Mesenchymal stem cell (in vitro differentiated cells and primary cell): ENCODE measurements at regions not wholly inside any gene's neighbourhood (a gene's known extent, or its start where the extent isn't known, plus 50 kb on each side); places are given as distances from the start of the nearest gene placed in this dataset.
A peak's percentile ranks its signal among the peaks of the same experiment; 100 is the strongest.

Experiments used
- DNase-seq: peaks from one replicate; pipeline ENCODE4 v3.0.0-alpha.2; 2013
- H2AFZ ChIP-seq: one replicate; pipeline ENCODE4 v1.6.1; 2013; ENCODE audit warnings: low read depth, mild to moderate bottlenecking, control low read depth, inconsistent platforms, low read length, moderate library complexity
- H2AK5ac ChIP-seq: 2 replicates; pipeline ENCODE4 v1.6.1; 2013; ENCODE audit warnings: low read length, moderate library complexity, mild to moderate bottlenecking, inconsistent platforms; ENCODE audit not compliant: severe bottlenecking
- H2BK120ac ChIP-seq: one replicate; pipeline ENCODE4 v1.6.1; 2013; ENCODE audit warnings: low read depth, mild to moderate bottlenecking, inconsistent platforms, low read length, moderate library complexity
- H2BK12ac ChIP-seq, 2 experiments: one replicate each; pipeline ENCODE4 v1.6.1; 2013; ENCODE audit warnings: inconsistent platforms in 2 of 2, low read length in 2 of 2, mild to moderate bottlenecking in 2 of 2, moderate library complexity in 2 of 2, control low read depth in 1 of 2
- H2BK15ac ChIP-seq: one replicate; pipeline ENCODE4 v1.6.1; 2013; ENCODE audit warnings: mild to moderate bottlenecking, low read depth, inconsistent platforms; ENCODE audit not compliant: poor library complexity, severe bottlenecking
- H2BK5ac ChIP-seq: 2 replicates; pipeline ENCODE4 v1.6.1; 2013; ENCODE audit warnings: low read depth, mild to moderate bottlenecking, low read length, control low read depth, inconsistent platforms; ENCODE audit not compliant: poor library complexity, severe bottlenecking
- H3K14ac ChIP-seq, 2 experiments: one replicate each; pipeline ENCODE4 v1.6.1; 2013; ENCODE audit warnings: inconsistent platforms in 2 of 2, low read length in 2 of 2, control low read depth in 1 of 2, mild to moderate bottlenecking in 1 of 2, moderate library complexity in 1 of 2
- H3K18ac ChIP-seq, 2 experiments: one replicate each; pipeline ENCODE4 v1.6.1; 2013; ENCODE audit warnings: inconsistent platforms in 2 of 2, low read length in 2 of 2, control low read depth in 1 of 2, low read depth in 1 of 2, mild to moderate bottlenecking in 1 of 2
- H3K23ac ChIP-seq, 2 experiments: one replicate each; pipeline ENCODE4 v1.6.1; 2013; ENCODE audit warnings: inconsistent platforms in 2 of 2, low read length in 2 of 2, mild to moderate bottlenecking in 2 of 2, moderate library complexity in 2 of 2, control low read depth in 1 of 2
- H3K27ac ChIP-seq: 2 replicates; pipeline ENCODE4 v1.5.1; 2013; ENCODE audit warnings: mild to moderate bottlenecking, moderate library complexity, low read length, control low read depth, inconsistent platforms; ENCODE audit not compliant: poor library complexity, severe bottlenecking
- H3K27me3 ChIP-seq, 2 experiments: 2 replicates each; pipeline versions ENCODE4 v1.6.1 to v1.7.0; 2013; ENCODE audit warnings: low read length in 2 of 2, mild to moderate bottlenecking in 2 of 2, moderate library complexity in 2 of 2, control low read depth in 1 of 2, inconsistent platforms in 1 of 2; ENCODE audit not compliant: control insufficient read depth in 1 of 2, insufficient read depth in 1 of 2
- H3K36me3 ChIP-seq, 2 experiments: 2 replicates each; pipeline versions ENCODE4 v1.6.1 to v1.7.0; 2013; ENCODE audit warnings: low read length in 2 of 2, control low read depth in 1 of 2, inconsistent platforms in 1 of 2, low read depth in 1 of 2, mild to moderate bottlenecking in 1 of 2; ENCODE audit not compliant: insufficient read depth in 2 of 2, control insufficient read depth in 1 of 2
- H3K4ac ChIP-seq, 2 experiments: one replicate each; pipeline ENCODE4 v1.6.1; 2013; ENCODE audit warnings: inconsistent platforms in 2 of 2, low read length in 2 of 2, mild to moderate bottlenecking in 2 of 2, moderate library complexity in 2 of 2, control low read depth in 1 of 2, low read depth in 1 of 2
- H3K4me1 ChIP-seq: 2 replicates; pipeline ENCODE4 v1.6.1; 2013; ENCODE audit warnings: low read depth, low read length, control low read depth; ENCODE audit not compliant: control insufficient read depth, insufficient read depth
- H3K4me2 ChIP-seq: 2 replicates; pipeline ENCODE4 v1.6.1; 2013; ENCODE audit warnings: low read length, mild to moderate bottlenecking, inconsistent platforms; ENCODE audit not compliant: poor library complexity, severe bottlenecking
- H3K4me3 ChIP-seq, 2 experiments: 2 replicates each; pipeline versions ENCODE4 v1.5.1 to v1.7.0; 2013; ENCODE audit warnings: low read length in 2 of 2, mild to moderate bottlenecking in 2 of 2, control low read depth in 1 of 2, low read depth in 1 of 2; ENCODE audit not compliant: insufficient read depth in 1 of 2
- H3K79me1 ChIP-seq: replicated peaks from 2 replicates; pipeline ENCODE4 v1.6.1; 2013; ENCODE audit warnings: mild to moderate bottlenecking, control low read depth, low read length, inconsistent platforms; ENCODE audit not compliant: poor library complexity, severe bottlenecking
- H3K9ac ChIP-seq: 2 replicates; pipeline ENCODE4 v1.7.0; 2013; ENCODE audit warnings: mild to moderate bottlenecking, low read length, moderate library complexity
- H3K9me3 ChIP-seq: 2 replicates; pipeline ENCODE4 v1.7.0; 2013; ENCODE audit warnings: mild to moderate bottlenecking, low read length; ENCODE audit not compliant: control insufficient read depth
- H4K8ac ChIP-seq: one replicate; pipeline ENCODE4 v1.6.1; 2013; ENCODE audit warnings: inconsistent platforms, mild to moderate bottlenecking, low read length, moderate library complexity
- H4K91ac ChIP-seq: one replicate; pipeline ENCODE4 v1.6.1; 2013; ENCODE audit warnings: mild to moderate bottlenecking, low read length, inconsistent platforms
- WGBS: methylation state at CpG from one replicate; pipeline ENCODE4 v1.1.7; 2013; ENCODE audit warnings: mixed read lengths; 5-methylcytosine and 5-hydroxymethylcytosine counted together

DNA sequence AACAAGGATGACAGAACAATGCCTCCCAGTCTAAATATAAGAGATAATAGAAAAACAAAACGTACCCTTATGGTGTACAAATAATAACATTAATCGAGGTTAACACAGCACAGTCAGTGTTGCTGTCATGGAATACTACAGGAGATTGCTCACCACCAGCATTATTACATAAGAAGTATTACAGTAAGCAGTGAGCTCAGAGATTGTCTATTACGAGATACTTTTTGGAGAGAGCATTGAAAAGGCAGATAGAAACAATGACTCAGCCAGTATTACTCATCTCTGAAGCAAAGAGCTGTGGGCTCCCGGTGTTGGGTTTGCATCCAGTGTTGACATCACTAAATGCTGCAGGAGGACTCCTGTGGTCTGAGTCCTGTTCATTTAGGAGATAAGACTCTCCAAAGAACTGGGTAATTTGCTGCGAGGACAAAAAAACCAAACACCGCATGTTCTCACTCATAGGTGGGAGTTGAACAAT is 191.9 kb upstream of the SEMA6A start:
- WGBS: 32% methylated on average over 5 of the region's 6 CpGs

GRCh38 chr5:116765441-116765840 is 190.8 kb upstream of the SEMA6A start:
- H2BK120ac ChIP-seq: no peak overlapping the region
- peak overlapping the region; percentile 70 for H3K9ac ChIP-seq

More for the DNA sequence above, 191.9 kb upstream of the SEMA6A start:
- Histone ChIP-seq H3K14ac (peak overlapping the region in 1 of 2 experiments; percentile 47), H2BK12ac (no peak overlapping the region), H3K4me3 (no peak overlapping the region), H4K8ac (no peak overlapping the region), H3K4me2 (no peak overlapping the region), H2AFZ (no peak overlapping the region), H3K79me1 (no peaks in the 10 kb centered on the region), H3K23ac (no peak overlapping the region), H3K9me3 (no peaks in the 10 kb centered on the region), H3K27ac (no peak overlapping the region), H3K4me1 (peaks cover 3% of the 10 kb centered on the region), H2AK5ac (no peak overlapping the region), H4K91ac (no peak overlapping the region), H3K4ac (no peak overlapping the region), H2BK120ac (no peak overlapping the region), H3K9ac (peak overlapping the region; percentile 70), H3K18ac (no peak overlapping the region), H2BK15ac (no peak overlapping the region), H3K36me3 (no peaks in the 10 kb centered on the region), H2BK5ac (no peak overlapping the region), H3K27me3 (no peaks in the 10 kb centered on the region)
- DNase-seq: peak; percentile 98

DNA sequence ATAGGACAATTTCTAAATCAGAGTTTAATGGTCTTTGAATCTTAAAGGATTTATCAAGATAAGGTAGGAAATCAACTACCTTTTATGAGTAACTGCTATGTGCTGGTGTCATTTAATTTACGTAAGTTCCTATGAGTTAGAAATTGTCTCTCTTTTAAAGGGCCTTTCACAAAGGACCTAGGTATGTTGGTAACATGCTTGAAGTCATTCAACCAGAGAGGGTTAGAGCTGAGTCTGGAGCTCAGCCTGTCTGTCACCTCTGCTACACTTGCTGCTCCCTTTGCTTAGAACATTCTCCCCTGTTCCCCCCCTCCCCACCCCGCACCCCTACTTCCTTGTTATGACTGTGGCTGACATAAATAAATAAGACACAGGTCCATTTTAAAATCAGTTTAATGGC is 190.3 kb upstream of the SEMA6A start:
- Histone ChIP-seq H3K4ac (no peak overlapping the region), H2AK5ac (no peak overlapping the region), H3K4me3 (no peak overlapping the region), H2BK15ac (no peak overlapping the region), H3K9me3 (no peaks in the 10 kb centered on the region), H3K27ac (no peak overlapping the region), H2BK120ac (no peak overlapping the region), H3K27me3 (no peaks in the 10 kb centered on the region), H3K4me2 (no peak overlapping the region), H3K36me3 (no peaks in the 10 kb centered on the region), H3K79me1 (no peaks in the 10 kb centered on the region), H2AFZ (no peak overlapping the region), H4K8ac (no peak overlapping the region), H2BK5ac (no peak overlapping the region), H2BK12ac (no peak overlapping the region), H3K14ac (no peak overlapping the region), H3K4me1 (peaks cover 3% of the 10 kb centered on the region), H4K91ac (no peak overlapping the region), H3K23ac (no peak overlapping the region), H3K9ac (no peak overlapping the region), H3K18ac (no peak overlapping the region)
- no peak for DNase-seq
- 100% methylated on average over 1 of the region's 2 CpGs for WGBS

More at GRCh38 chr5:116765441-116765840, 190.8 kb upstream of the SEMA6A start:
- Histone ChIP-seq H2BK15ac (no peak overlapping the region), H3K18ac (no peak overlapping the region), H3K4me3 (no peak overlapping the region), H2AFZ (no peak overlapping the region), H3K4me2 (no peak overlapping the region), H3K27me3 (no peaks in the 10 kb centered on the region), H3K36me3 (no peaks in the 10 kb centered on the region), H4K91ac (no peak overlapping the region), H2BK12ac (no peak overlapping the region), H3K4ac (no peak overlapping the region), H4K8ac (no peak overlapping the region), H2AK5ac (no peak overlapping the region), H3K4me1 (peaks cover 3% of the 10 kb centered on the region), H3K9me3 (no peaks in the 10 kb centered on the region), H2BK5ac (no peak overlapping the region), H3K79me1 (no peaks in the 10 kb centered on the region), H3K27ac (no peak overlapping the region), H3K23ac (no peak overlapping the region), H3K14ac (no peak overlapping the region)
- peak; percentile 86 for DNase-seq
- no CpG with 5 or more reads among the region's 1 CpG for WGBS

DNA sequence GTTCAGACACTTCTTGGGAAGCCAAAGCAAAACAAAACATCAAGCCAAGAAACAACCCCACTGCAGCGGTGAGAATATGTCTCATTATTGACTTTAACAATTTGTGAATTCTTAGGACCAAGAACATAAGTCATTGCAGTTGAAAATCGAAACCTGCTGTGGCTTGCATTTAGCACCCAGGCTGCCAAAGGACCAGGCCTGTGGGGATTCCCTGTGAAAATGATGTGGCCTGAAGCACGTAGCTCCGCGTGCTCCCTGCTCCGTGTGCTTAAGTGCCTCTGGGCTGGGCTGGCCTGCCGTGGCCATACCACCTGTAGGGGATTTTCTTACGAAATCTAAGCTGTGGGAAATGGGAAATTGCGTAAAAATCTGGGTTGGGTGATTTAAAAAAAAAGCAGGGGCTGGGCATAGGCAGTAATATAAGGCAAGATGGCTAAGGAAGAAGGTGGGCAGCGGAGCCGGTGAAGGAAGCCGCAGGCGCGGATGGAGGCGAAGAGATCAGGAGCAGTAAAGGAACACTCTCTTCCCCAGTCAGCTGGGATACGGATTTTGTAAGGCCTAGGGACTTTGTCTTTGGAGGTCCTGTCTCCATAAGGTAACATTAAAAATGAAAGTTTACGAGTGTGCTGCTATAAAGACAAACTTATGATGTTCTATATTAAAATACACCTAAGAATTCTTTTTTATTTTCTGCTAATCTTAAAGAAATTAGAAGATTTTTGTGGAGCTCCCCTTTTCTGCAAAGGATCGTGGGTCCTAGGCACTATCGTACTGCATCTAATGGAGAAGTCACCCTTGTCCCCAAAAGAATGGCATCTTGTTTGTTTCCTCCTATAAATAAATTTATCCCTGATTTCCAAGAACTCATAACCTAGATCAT is 189.6 kb upstream of the SEMA6A start:
- Histone ChIP-seq H2BK15ac (no peak overlapping the region), H2BK12ac (no peak overlapping the region), H2AK5ac (no peak overlapping the region), H3K9ac (no peak overlapping the region), H3K23ac (no peak overlapping the region), H4K91ac (no peak overlapping the region), H3K14ac (no peak overlapping the region), H3K4ac (peak overlapping the region in 1 of 2 experiments; percentile 30), H2BK5ac (no peak overlapping the region), H3K18ac (peak overlapping the region in 1 of 2 experiments; percentile 57), H3K27me3 (no peaks in the 10 kb centered on the region), H3K4me3 (no peak overlapping the region), H3K79me1 (no peaks in the 10 kb centered on the region), H3K36me3 (no peaks in the 10 kb centered on the region), H2AFZ (no peak overlapping the region), H4K8ac (no peak overlapping the region), H3K27ac (no peak overlapping the region), H3K4me1 (peaks cover 6% of the 10 kb centered on the region), H3K4me2 (no peak overlapping the region), H3K9me3 (no peaks in the 10 kb centered on the region), H2BK120ac (no peak overlapping the region)
- WGBS: 90% methylated on average over 17 of the region's 19 CpGs
- peak; percentile 16 for DNase-seq
